ENCODE measurements at regions not wholly inside any gene's neighbourhood (a gene's known extent, or its start where the extent isn't known, plus 50 kb on each side); places are given as distances from the start of the nearest gene placed in this dataset.

- no peaks in the 10 kb centered on the region for H3F3A ChIP-seq (ENCODE audit: insufficient read depth)
- H3K27me3 ChIP-seq (ENCODE audit: low read length), result no peaks in the 10 kb centered on the region
- no peaks in the 10 kb centered on the region for H4K20me1 ChIP-seq (ENCODE audit: low read depth, low read length)
- H3K36me3 ChIP-seq (ENCODE audit: low read length), result no peaks in the 10 kb centered on the region
- no peaks in the 10 kb centered on the region for H3K9me2 ChIP-seq (replicated peaks; ENCODE audit: insufficient read depth, low read length)
- no peak overlapping the region for H3K4me3 ChIP-seq (ENCODE audit: insufficient read depth, low read length, poor library complexity, severe bottlenecking)
- H3K79me2 ChIP-seq (ENCODE audit: insufficient read depth, low read length), result no peaks in the 10 kb centered on the region
- no peak overlapping the region for H2AFZ ChIP-seq (ENCODE audit: low read depth, low read length, severe bottlenecking)
- no peaks in the 10 kb centered on the region for H3K9me3 ChIP-seq (ENCODE audit: insufficient read depth, low read length)
- H3K4me2 ChIP-seq (ENCODE audit: low read depth, low read length, poor library complexity, severe bottlenecking), result no peak overlapping the region
- no peak overlapping the region for H3K9ac ChIP-seq (ENCODE audit: low read length)
- TF ChIP-seq, protein P1, sequence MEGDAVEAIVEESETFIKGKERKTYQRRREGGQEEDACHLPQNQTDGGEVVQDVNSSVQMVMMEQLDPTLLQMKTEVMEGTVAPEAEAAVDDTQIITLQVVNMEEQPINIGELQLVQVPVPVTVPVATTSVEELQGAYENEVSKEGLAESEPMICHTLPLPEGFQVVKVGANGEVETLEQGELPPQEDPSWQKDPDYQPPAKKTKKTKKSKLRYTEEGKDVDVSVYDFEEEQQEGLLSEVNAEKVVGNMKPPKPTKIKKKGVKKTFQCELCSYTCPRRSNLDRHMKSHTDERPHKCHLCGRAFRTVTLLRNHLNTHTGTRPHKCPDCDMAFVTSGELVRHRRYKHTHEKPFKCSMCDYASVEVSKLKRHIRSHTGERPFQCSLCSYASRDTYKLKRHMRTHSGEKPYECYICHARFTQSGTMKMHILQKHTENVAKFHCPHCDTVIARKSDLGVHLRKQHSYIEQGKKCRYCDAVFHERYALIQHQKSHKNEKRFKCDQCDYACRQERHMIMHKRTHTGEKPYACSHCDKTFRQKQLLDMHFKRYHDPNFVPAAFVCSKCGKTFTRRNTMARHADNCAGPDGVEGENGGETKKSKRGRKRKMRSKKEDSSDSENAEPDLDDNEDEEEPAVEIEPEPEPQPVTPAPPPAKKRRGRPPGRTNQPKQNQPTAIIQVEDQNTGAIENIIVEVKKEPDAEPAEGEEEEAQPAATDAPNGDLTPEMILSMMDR (IDR thresholded peaks at IDR 0.05; ENCODE audit: insufficient read depth, low read length, poor library complexity, severe bottlenecking), result no peak
- no peak for TF ChIP-seq EZH2phosphoT487 (conservative IDR thresholded peaks at IDR 0.05; ENCODE audit: low read length)
- no peak overlapping the region for H3K27ac ChIP-seq (ENCODE audit: low read depth, low read length)
Observed at GRCh38 chr3:30221619-30222018, 384.8 kb upstream of the TGFBR2 start.

GRCh38 chr3:30222441-30222840 is 384.0 kb upstream of the TGFBR2 start:
- Histone ChIP-seq H3K79me2 (ENCODE audit: insufficient read depth, low read length) (no peaks in the 10 kb centered on the region), H4K20me1 (ENCODE audit: low read depth, low read length) (no peaks in the 10 kb centered on the region), H3K9ac (ENCODE audit: low read length) (no peak overlapping the region), H3K9me3 (ENCODE audit: insufficient read depth, low read length) (no peaks in the 10 kb centered on the region), H3F3A (ENCODE audit: insufficient read depth) (no peaks in the 10 kb centered on the region), H2AFZ (ENCODE audit: low read depth, low read length, severe bottlenecking) (no peak overlapping the region), H3K4me3 (ENCODE audit: insufficient read depth, low read length, poor library complexity, severe bottlenecking) (no peak overlapping the region), H3K4me2 (ENCODE audit: low read depth, low read length, poor library complexity, severe bottlenecking) (no peak overlapping the region), H3K36me3 (ENCODE audit: low read length) (no peaks in the 10 kb centered on the region), H3K27me3 (ENCODE audit: low read length) (no peaks in the 10 kb centered on the region), H3K27ac (ENCODE audit: low read depth, low read length) (no peak overlapping the region), H3K9me2 (replicated peaks; ENCODE audit: insufficient read depth, low read length) (no peaks in the 10 kb centered on the region)
- no peak for TF ChIP-seq EZH2phosphoT487 (conservative IDR thresholded peaks at IDR 0.05; ENCODE audit: low read length)
- TF ChIP-seq, protein P1 (IDR thresholded peaks at IDR 0.05; ENCODE audit: insufficient read depth, low read length, poor library complexity, severe bottlenecking), result no peak

- TF ChIP-seq, protein P1 (IDR thresholded peaks at IDR 0.05; ENCODE audit: insufficient read depth, low read length, poor library complexity, severe bottlenecking), result no peak
- no peak for TF ChIP-seq EZH2phosphoT487 (conservative IDR thresholded peaks at IDR 0.05; ENCODE audit: low read length)
- Histone ChIP-seq H3F3A (ENCODE audit: insufficient read depth) (no peaks in the 10 kb centered on the region), H4K20me1 (ENCODE audit: low read depth, low read length) (no peaks in the 10 kb centered on the region), H3K79me2 (ENCODE audit: insufficient read depth, low read length) (no peaks in the 10 kb centered on the region), H2AFZ (ENCODE audit: low read depth, low read length, severe bottlenecking) (no peak overlapping the region), H3K36me3 (ENCODE audit: low read length) (no peaks in the 10 kb centered on the region), H3K4me2 (ENCODE audit: low read depth, low read length, poor library complexity, severe bottlenecking) (no peak overlapping the region), H3K4me3 (ENCODE audit: insufficient read depth, low read length, poor library complexity, severe bottlenecking) (no peak overlapping the region), H3K9me3 (ENCODE audit: insufficient read depth, low read length) (no peaks in the 10 kb centered on the region), H3K9me2 (replicated peaks; ENCODE audit: insufficient read depth, low read length) (no peaks in the 10 kb centered on the region), H3K9ac (ENCODE audit: low read length) (no peak overlapping the region), H3K27me3 (ENCODE audit: low read length) (no peaks in the 10 kb centered on the region), H3K27ac (ENCODE audit: low read depth, low read length) (no peak overlapping the region)
Observed at GRCh38 chr3:30225021-30225420, 381.4 kb upstream of the TGFBR2 start.

Data from SU-DHL-6 (cell line).